ENCODE measurements at regions not wholly inside any gene's neighbourhood (a gene's known extent, or its start where the extent isn't known, plus 50 kb on each side); places are given as distances from the start of the nearest gene placed in this dataset.

- DNase-seq, result no peak
Observed at GRCh38 chr6:163965426-163966348, 551.2 kb downstream of the QKI start.

- no peak for DNase-seq
Observed at GRCh38 chr6:163964789-163965188, 550.3 kb downstream of the QKI start.

- DNase-seq, result no peak
Observed at GRCh38 chr6:163963205-163964120, 548.9 kb downstream of the QKI start.

GRCh38 chr6:163962627-163963117 lies 548.2 kb downstream of the QKI start:
- no peak for DNase-seq

- no peak for DNase-seq
Observed at GRCh38 chr6:163960128-163960527, 545.6 kb downstream of the QKI start.

GRCh38 chr6:163958646-163959045 lies 544.1 kb downstream of the QKI start:
- DNase-seq, result no peak

- peak; percentile 73 for DNase-seq
Observed at GRCh38 chr6:163956571-163957407, 542.3 kb downstream of the QKI start.

GRCh38 chr6:163955756-163956155 lies 541.2 kb downstream of the QKI start:
- no peak for DNase-seq

- no peak for DNase-seq
Observed at GRCh38 chr6:163955096-163955495, 540.6 kb downstream of the QKI start.

GRCh38 chr6:163954088-163954775 lies 539.7 kb downstream of the QKI start:
- no peak for DNase-seq

GRCh38 chr6:163952005-163952404 lies 537.5 kb downstream of the QKI start:
- DNase-seq, result no peak

- DNase-seq, result no peak
Observed at GRCh38 chr6:163951326-163951725, 536.8 kb downstream of the QKI start.

- DNase-seq, result no peak
Observed at GRCh38 chr6:163950159-163950558, 535.6 kb downstream of the QKI start.

GRCh38 chr6:163949431-163949830 lies 534.9 kb downstream of the QKI start:
- no peak for DNase-seq

GRCh38 chr6:163948250-163948649 lies 533.7 kb downstream of the QKI start:
- DNase-seq, result no peak

GRCh38 chr6:163947276-163947675 lies 532.8 kb downstream of the QKI start:
- DNase-seq, result no peak

- no peak for DNase-seq
Observed at GRCh38 chr6:163946437-163946836, 531.9 kb downstream of the QKI start.

GRCh38 chr6:163945808-163946207 lies 531.3 kb downstream of the QKI start:
- no peak for DNase-seq

- no peak for DNase-seq
Observed at GRCh38 chr6:163944897-163945296, 530.4 kb downstream of the QKI start.

- DNase-seq, result no peak
Observed at GRCh38 chr6:163943607-163944385, 529.3 kb downstream of the QKI start.

GRCh38 chr6:163942790-163943189 lies 528.3 kb downstream of the QKI start:
- DNase-seq, result no peak

Data from activated CD8-positive, alpha-beta memory T cell treated with anti-CD3 and anti-CD28 coated beads for 24 hours (primary cell).